K562 (cell line): ENCODE measurements at regions not wholly inside any gene's neighbourhood (a gene's known extent, or its start where the extent isn't known, plus 50 kb on each side); places are given as distances from the start of the nearest gene placed in this dataset.
"Not testable (repeated sequence)": the region's sequence is repeated elsewhere in the genome, so short reads cannot be mapped to it uniquely, and the experiment has no call there.

Experiments used
- ATAC-seq: fragments of 200-7000 bp; cut with Tn5 transposase; 3 replicates; pipeline ENCODE4 v1.9.1; 2020; ENCODE audit warnings: moderate library complexity
- BruUV-seq: library from RNA; stranded (reverse); fragments of 400-500 nt; replicated peaks from 2 replicates; lab custom pipeline; 2021; lab: Mats Ljungman, UMichigan
- CTCF ChIA-PET: fragments of 300-600 bp; formaldehyde crosslinking; extraction: SDS; loops from one replicate; lab custom pipeline; 2021; ENCODE audit warnings: low intra/inter-chr PET ratio; lab: Yijun Ruan, JAX
- POLR2A ChIA-PET: fragments of 300-600, 350-650 bp; sonication (Branson Sonifier 250); formaldehyde crosslinking; extraction: SDS; loops from one replicate; lab custom pipeline; 2021; ENCODE audit warnings: antibody characterized with exemption, inconsistent platforms; lab: Yijun Ruan, JAX
- DNase-seq, 4 experiments: peaks; one replicate each; pipeline versions ENCODE4 v3.0.0 to v3.0.0-alpha.2; 2011 to 2018; ENCODE audit warnings: low spot score in 3 of 4, mixed read lengths in 3 of 4; ENCODE audit errors: extremely low read depth in 1 of 4
- FAIRE-seq: peaks from 2 replicates; lab custom pipeline; 2011; peaks lifted over from hg19 to GRCh38; lab: Jason Lieb, UNC
- H2AFZ ChIP-seq: 2 replicates; pipeline ENCODE4 v1.6.0; 2011; ENCODE audit warnings: low read depth, low read length, control low read depth, inconsistent platforms
- H3K27ac ChIP-seq: fragments of 200-600 bp; 3 replicates; pipeline ENCODE4 v1.8.0; 2011; ENCODE audit warnings: low read depth, mild to moderate bottlenecking, control low read depth, inconsistent platforms, low read length, moderate library complexity, mixed read lengths; ENCODE audit errors: extremely low read depth
- H3K27me3 ChIP-seq, 2 experiments: fragments of 300-600 bp in 1 of 2; 2 replicates in 1 of 2; 3 replicates in 1 of 2; pipeline versions ENCODE4 v1.6.0 to v1.8.0; 2011; ENCODE audit warnings: inconsistent platforms in 2 of 2, low read length in 2 of 2, mild to moderate bottlenecking in 1 of 2, mixed read lengths in 1 of 2, moderate library complexity in 1 of 2; ENCODE audit not compliant: control insufficient read depth in 2 of 2, insufficient read depth in 2 of 2
- H3K36me3 ChIP-seq: fragments of 300-600 bp; 3 replicates; pipeline ENCODE4 v1.8.0; 2011; ENCODE audit warnings: mild to moderate bottlenecking, low read length, inconsistent platforms; ENCODE audit not compliant: control insufficient read depth, insufficient read depth
- H3K4me1 ChIP-seq, 2 experiments: fragments of 200-600 bp in 1 of 2; replicated peaks in 1 of 2; 2 replicates in 1 of 2; 3 replicates in 1 of 2; pipeline versions ENCODE4 v1.5.1 to v1.8.0; 2011; ENCODE audit warnings: inconsistent platforms in 2 of 2, low read length in 2 of 2, mild to moderate bottlenecking in 1 of 2, mixed read lengths in 1 of 2, moderate library complexity in 1 of 2; ENCODE audit not compliant: control insufficient read depth in 2 of 2, insufficient read depth in 2 of 2
- H3K4me2 ChIP-seq: 2 replicates; pipeline ENCODE4 v1.6.1; 2011; ENCODE audit warnings: low read length, control low read depth, inconsistent platforms, mixed read lengths; ENCODE audit not compliant: insufficient read depth
- H3K4me3 ChIP-seq: fragments of 200-600 bp; sonication (generic), shearing (Covaris generic); 2 replicates; pipeline ENCODE4 v1.5.1; 2016; ENCODE audit warnings: control low read depth, inconsistent platforms
- H3K79me2 ChIP-seq: fragments of 200-600 bp; 3 replicates; pipeline ENCODE4 v1.8.0; 2011; ENCODE audit warnings: low read length, inconsistent platforms; ENCODE audit not compliant: control insufficient read depth, insufficient read depth
- H3K9ac ChIP-seq, 2 experiments: 2 replicates each; pipeline versions ENCODE4 v1.6.0 to v1.6.1; 2011; ENCODE audit warnings: low read depth in 2 of 2, low read length in 2 of 2, control low read depth in 1 of 2, inconsistent platforms in 1 of 2, mild to moderate bottlenecking in 1 of 2, mixed read lengths in 1 of 2; ENCODE audit not compliant: insufficient read depth in 1 of 2
- H3K9me1 ChIP-seq: one replicate; pipeline ENCODE4 v1.6.0; 2011; ENCODE audit warnings: inconsistent platforms, mild to moderate bottlenecking, low read length, moderate library complexity; ENCODE audit not compliant: control insufficient read depth, insufficient read depth
- H3K9me3 ChIP-seq: replicated peaks from 2 replicates; pipeline ENCODE4 v1.5.1; 2011; ENCODE audit warnings: low read depth, low read length, inconsistent platforms; ENCODE audit not compliant: control insufficient read depth, insufficient read depth
- H4K20me1 ChIP-seq: replicated peaks from 2 replicates; pipeline ENCODE4 v1.6.1; 2011; ENCODE audit warnings: low read length, inconsistent platforms, mixed read lengths; ENCODE audit not compliant: control insufficient read depth, insufficient read depth
- ARID1B ChIP-seq: fragments of 450-650 bp; IDR thresholded peaks from 2 replicates; pipeline ENCODE4 v1.6.1; 2016; ENCODE audit warnings: antibody characterized with exemption, mild to moderate bottlenecking, inconsistent platforms
- DPF2 ChIP-seq: fragments of 450-650 bp; IDR thresholded peaks from 2 replicates; pipeline ENCODE4 v1.6.1; 2016
- EP400 ChIP-seq: fragments of 450-650 bp; IDR thresholded peaks from 2 replicates; pipeline ENCODE4 v1.6.1; 2017; ENCODE audit warnings: antibody characterized with exemption, mild to moderate bottlenecking, moderate library complexity
- FOXK2 ChIP-seq, 2 experiments: fragments of 450-650 bp; IDR thresholded peaks in 1 of 2; conservative IDR thresholded peaks in 1 of 2; 2 replicates each; pipeline ENCODE4 v1.6.1; 2016; ENCODE audit warnings: low read depth in 2 of 2, mild to moderate bottlenecking in 1 of 2
- HDAC3 ChIP-seq: fragments of 450-650 bp; IDR thresholded peaks from 2 replicates; pipeline ENCODE4 v1.6.1; 2018; ENCODE audit warnings: borderline replicate concordance, mild to moderate bottlenecking, moderate library complexity; ENCODE audit not compliant: partially characterized antibody
- KDM1A ChIP-seq, 2 experiments: fragments of 450-650 bp; IDR thresholded peaks; 2 replicates each; pipeline ENCODE4 v1.6.1; 2016; ENCODE audit warnings: mild to moderate bottlenecking in 2 of 2
- LEF1 ChIP-seq: fragments of 450-650 bp; IDR thresholded peaks from 2 replicates; pipeline ENCODE4 v1.6.1; 2016; ENCODE audit warnings: mild to moderate bottlenecking
- NCOR1 ChIP-seq: fragments of 450-650 bp; IDR thresholded peaks from 2 replicates; pipeline ENCODE4 v1.6.1; 2016; ENCODE audit warnings: mild to moderate bottlenecking, moderate library complexity
- NR2C1 ChIP-seq, 2 experiments: fragments of 450-650 bp; IDR thresholded peaks; 2 replicates each; pipeline ENCODE4 v1.6.1; 2017; ENCODE audit warnings: mild to moderate bottlenecking in 2 of 2, antibody characterized with exemption in 1 of 2, inconsistent platforms in 1 of 2, missing compliant biosample characterization in 1 of 2, missing genetic modification characterization in 1 of 2
- SMAD4 ChIP-seq: fragments of 250-450 bp; sonication (Bioruptor Pico); conservative IDR thresholded peaks from 2 replicates; pipeline ENCODE4 v1.8.0; 2021; ENCODE audit warnings: inconsistent platforms, mild to moderate bottlenecking, moderate library complexity
- SMARCE1 ChIP-seq: fragments of 450-650 bp; IDR thresholded peaks from 2 replicates; pipeline ENCODE4 v1.7.1; 2016; ENCODE audit warnings: mild to moderate bottlenecking
- SOX6 ChIP-seq: fragments of 450-650 bp; IDR thresholded peaks from 2 replicates; pipeline ENCODE4 v1.6.1; 2014; ENCODE audit warnings: mild to moderate bottlenecking
- TAL1 ChIP-seq: fragments of 450-650 bp; IDR thresholded peaks from 2 replicates; pipeline ENCODE4 v1.6.1; 2016; ENCODE audit warnings: mild to moderate bottlenecking
- WGBS: fragments of 100-300 bp; shearing (Covaris generic); methylation state at CpG from one replicate; pipeline ENCODE4 v1.1.6; 2016; ENCODE audit warnings: low coverage, mixed read lengths; ENCODE audit not compliant: insufficient coverage; ENCODE audit errors: missing lambda C conversion rate; 5-methylcytosine and 5-hydroxymethylcytosine counted together
- in situ Hi-C: fragments of 300-500 bp; cut with MboI; formaldehyde crosslinking; loops from 4 replicates; pipeline ENCODE4 v1.15.0; 2018; ENCODE audit warnings: inconsistent platforms, mixed read lengths
- intact Hi-C: fragments of 100-400 bp; cut with micrococcal nuclease; formaldehyde crosslinking; loops from 2 replicates; pipeline ENCODE4 v1.14.2; 2022

- H3K79me2 ChIP-seq; H3K4me1 ChIP-seq; H3K9me1 ChIP-seq; DNase-seq; CTCF ChIA-PET; BruUV-seq; intact Hi-C loops; H4K20me1 ChIP-seq; H3K36me3 ChIP-seq; in situ Hi-C loops; H3K9ac ChIP-seq; H3K4me2 ChIP-seq; POLR2A ChIA-PET; H3K4me3 ChIP-seq; H3K27ac ChIP-seq; H3K27me3 ChIP-seq; FAIRE-seq; H3K9me3 ChIP-seq; TF ChIP-seq NR2C1 (tag; IDR thresholded peaks at IDR 0.05): not testable (repeated sequence)
- 29% methylated on average over 5 of the region's 6 CpGs for WGBS
- TF ChIP-seq KDM1A (IDR thresholded peaks at IDR 0.05) (peak; percentile 27 to 49; a peak in 3 of 4 replicates), NR2C1 (IDR thresholded peaks at IDR 0.05) (peak; percentile 9; the same call in 1 of the 2 replicates)
- 0 out of 2 replicates have a peak overlapping the region, but pooled peaks have one; percentile 33 for H2AFZ ChIP-seq
- peak; percentile 76 for ATAC-seq
Observed at GRCh38 chr20:30675988-30676564, 581.4 kb upstream of the DEFB115 start.

DNA sequence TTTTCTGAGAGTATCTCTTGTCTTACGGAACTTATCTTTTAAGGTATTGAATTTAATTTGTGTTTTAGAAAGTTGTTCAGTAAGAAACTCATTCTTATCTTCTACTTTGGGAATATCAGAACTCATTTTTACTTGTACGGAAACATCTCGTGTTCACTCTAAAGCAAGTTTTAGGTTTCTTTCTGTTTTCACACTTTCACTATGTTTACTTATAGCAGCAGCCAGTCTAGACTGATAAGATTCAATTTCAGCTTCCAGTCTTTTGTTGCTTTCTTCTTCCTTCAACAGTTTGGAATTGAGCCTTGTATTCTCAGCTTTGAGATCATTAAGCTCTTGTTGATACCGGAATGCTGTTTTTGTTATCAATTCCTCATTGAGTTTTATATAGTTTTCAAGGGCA, 575.2 kb upstream of the DEFB115 start:
- Histone ChIP-seq H3K27ac (peak overlapping the region; percentile 68; the same call in 2 of the 3 replicates), H3K9ac (peak overlapping the region in 1 of 2 experiments; percentile 64; a peak in 2 of 4 replicates), H2AFZ (peak overlapping the region; percentile 83), H3K4me2 (peak overlapping the region; percentile 43; the same call in 1 of the 2 replicates)
- H3K4me1 ChIP-seq, H3K4me3 ChIP-seq, BruUV-seq, POLR2A ChIA-PET, H3K27me3 ChIP-seq, H3K36me3 ChIP-seq, DNase-seq, ATAC-seq, H3K79me2 ChIP-seq, FAIRE-seq, intact Hi-C loops, H3K9me1 ChIP-seq, H3K9me3 ChIP-seq, in situ Hi-C loops, CTCF ChIA-PET, H4K20me1 ChIP-seq: not testable (repeated sequence)
- 4% methylated on average over 4 of the region's 4 CpGs for WGBS
- TF ChIP-seq SMAD4 (CRISPR knock-in tag) = peak; percentile 67
- peak; percentile 67 for TF ChIP-seq SOX6
- TF ChIP-seq LEF1 = peak; percentile 95
- peak; percentile 37; the same call in 1 of the 2 replicates for TF ChIP-seq NCOR1
- TF ChIP-seq FOXK2 (conservative IDR thresholded peaks at IDR 0.05 in 1 of 2, IDR thresholded peaks at IDR 0.05 in 1 of 2; ENCODE audit: low read depth in 2 of 2) = peak; percentile 63 to 66; a peak in 1 of 4 replicates
- peak; percentile 14 for TF ChIP-seq HDAC3
- TF ChIP-seq ARID1B = peak; percentile 77
- TF ChIP-seq SMARCE1 = peak; percentile 47; the same call in 1 of the 2 replicates
- peak; percentile 44 for TF ChIP-seq TAL1
- peak; percentile 21; the same call in 1 of the 2 replicates for TF ChIP-seq EP400
- 0 out of 2 replicates have a peak, but pooled peaks have one; percentile 56 for TF ChIP-seq DPF2
